ENCODE measurements at regions not wholly inside any gene's neighbourhood (a gene's known extent, or its start where the extent isn't known, plus 50 kb on each side); places are given as distances from the start of the nearest gene placed in this dataset.

- no peaks in the 10 kb centered on the region for H3K4me1 ChIP-seq (ENCODE audit: control insufficient read depth in 1 of 2, insufficient read depth in 2 of 2, low read length in 2 of 2)
- H3K36me3 ChIP-seq (ENCODE audit: control insufficient read depth in 1 of 2, insufficient read depth in 2 of 2, low read length in 2 of 2): no peaks in the 10 kb centered on the region
- no peak overlapping the region for H3K4me3 ChIP-seq (ENCODE audit: low read depth, low read length)
- no peak overlapping the region for H3K4ac ChIP-seq (ENCODE audit: low read depth, low read length)
- no peak overlapping the region for H3K23ac ChIP-seq (ENCODE audit: low read length)
- H4K91ac ChIP-seq (ENCODE audit: low read depth, low read length): no peak overlapping the region
- WGBS (ENCODE audit: extremely low coverage, insufficient coverage, insufficient read length): no CpG with 5 or more reads among the region's 1 CpG
- H4K12ac ChIP-seq (ENCODE audit: low read depth, low read length): no peak overlapping the region
- H2BK5ac ChIP-seq (ENCODE audit: low read depth, low read length, poor library complexity): no peak overlapping the region
- H3K79me1 ChIP-seq (ENCODE audit: low read length): no peaks in the 10 kb centered on the region
- H3K14ac ChIP-seq (ENCODE audit: low read length): no peak overlapping the region
- no peak overlapping the region for H3K27ac ChIP-seq (ENCODE audit: low read depth, low read length)
- no peak overlapping the region for H3K9ac ChIP-seq (ENCODE audit: low read length)
- no peak for DNase-seq
- no peak overlapping the region for H2BK120ac ChIP-seq (ENCODE audit: insufficient read depth, low read length, poor library complexity)
- no peak overlapping the region for H3K18ac ChIP-seq (ENCODE audit: low read length)
- no peak overlapping the region for H4K8ac ChIP-seq (ENCODE audit: low read depth, low read length)
- H3K9me3 ChIP-seq (ENCODE audit: insufficient read depth, low read depth, low read length): no peaks in the 10 kb centered on the region
- H2AK5ac ChIP-seq (ENCODE audit: low read length): no peak overlapping the region
- no peak overlapping the region for H2AFZ ChIP-seq (ENCODE audit: insufficient read depth, low read length, poor library complexity)
- H3K4me2 ChIP-seq (ENCODE audit: low read length): no peak overlapping the region
- no peak overlapping the region for H2BK12ac ChIP-seq (ENCODE audit: low read length)
- no peaks in the 10 kb centered on the region for H3K27me3 ChIP-seq (ENCODE audit: insufficient read depth, low read length)
- no peaks in the 10 kb centered on the region for H3K79me2 ChIP-seq (ENCODE audit: control insufficient read depth, insufficient read depth, low read length, poor library complexity)
These were observed 732.1 kb upstream of the RIOK2 start for GRCh38 chr5:97915106-97915505.

GRCh38 chr5:97918057-97918456, 735.0 kb upstream of the RIOK2 start:
- H2BK120ac ChIP-seq (ENCODE audit: insufficient read depth, low read length, poor library complexity): no peak overlapping the region
- no peak overlapping the region for H2BK5ac ChIP-seq (ENCODE audit: low read depth, low read length, poor library complexity)
- no peak overlapping the region for H3K4ac ChIP-seq (ENCODE audit: low read depth, low read length)
- H3K18ac ChIP-seq (ENCODE audit: low read length): no peak overlapping the region
- H3K9ac ChIP-seq (ENCODE audit: low read length): no peak overlapping the region
- H3K27ac ChIP-seq (ENCODE audit: low read depth, low read length): no peak overlapping the region
- H3K4me3 ChIP-seq (ENCODE audit: low read depth, low read length): no peak overlapping the region
- no CpG with 5 or more reads among the region's 1 CpG for WGBS (ENCODE audit: extremely low coverage, insufficient coverage, insufficient read length)
- no peak overlapping the region for H4K91ac ChIP-seq (ENCODE audit: low read depth, low read length)
- DNase-seq: no peak
- no peaks in the 10 kb centered on the region for H3K27me3 ChIP-seq (ENCODE audit: insufficient read depth, low read length)
- no peak overlapping the region for H4K8ac ChIP-seq (ENCODE audit: low read depth, low read length)
- H3K4me1 ChIP-seq (ENCODE audit: control insufficient read depth in 1 of 2, insufficient read depth in 2 of 2, low read length in 2 of 2): no peaks in the 10 kb centered on the region
- no peak overlapping the region for H2AFZ ChIP-seq (ENCODE audit: insufficient read depth, low read length, poor library complexity)
- no peak overlapping the region for H2BK12ac ChIP-seq (ENCODE audit: low read length)
- no peak overlapping the region for H2AK5ac ChIP-seq (ENCODE audit: low read length)
- no peaks in the 10 kb centered on the region for H3K36me3 ChIP-seq (ENCODE audit: control insufficient read depth in 1 of 2, insufficient read depth in 2 of 2, low read length in 2 of 2)
- no peak overlapping the region for H4K12ac ChIP-seq (ENCODE audit: low read depth, low read length)
- H3K4me2 ChIP-seq (ENCODE audit: low read length): no peak overlapping the region
- no peak overlapping the region for H3K14ac ChIP-seq (ENCODE audit: low read length)
- H3K79me1 ChIP-seq (ENCODE audit: low read length): no peaks in the 10 kb centered on the region
- H3K79me2 ChIP-seq (ENCODE audit: control insufficient read depth, insufficient read depth, low read length, poor library complexity): no peaks in the 10 kb centered on the region
- no peak overlapping the region for H3K23ac ChIP-seq (ENCODE audit: low read length)
- H3K9me3 ChIP-seq (ENCODE audit: insufficient read depth, low read depth, low read length): no peaks in the 10 kb centered on the region

- no peak overlapping the region for H4K91ac ChIP-seq (ENCODE audit: low read depth, low read length)
These were observed 735.6 kb upstream of the RIOK2 start for GRCh38 chr5:97918620-97919019.

GRCh38 chr5:97919719-97920118, 736.7 kb upstream of the RIOK2 start:
- H3K36me3 ChIP-seq (ENCODE audit: control insufficient read depth in 1 of 2, insufficient read depth in 2 of 2, low read length in 2 of 2): no peaks in the 10 kb centered on the region
- no peak overlapping the region for H4K12ac ChIP-seq (ENCODE audit: low read depth, low read length)
- no peak overlapping the region for H3K4me3 ChIP-seq (ENCODE audit: low read depth, low read length)
- no peaks in the 10 kb centered on the region for H3K79me1 ChIP-seq (ENCODE audit: low read length)
- H3K27me3 ChIP-seq (ENCODE audit: insufficient read depth, low read length): no peaks in the 10 kb centered on the region
- H2AFZ ChIP-seq (ENCODE audit: insufficient read depth, low read length, poor library complexity): no peak overlapping the region
- H2BK12ac ChIP-seq (ENCODE audit: low read length): no peak overlapping the region
- H3K9ac ChIP-seq (ENCODE audit: low read length): no peak overlapping the region
- no peak overlapping the region for H3K27ac ChIP-seq (ENCODE audit: low read depth, low read length)
- no peak overlapping the region for H4K91ac ChIP-seq (ENCODE audit: low read depth, low read length)
- H3K4ac ChIP-seq (ENCODE audit: low read depth, low read length): no peak overlapping the region
- no peaks in the 10 kb centered on the region for H3K79me2 ChIP-seq (ENCODE audit: control insufficient read depth, insufficient read depth, low read length, poor library complexity)
- H2BK5ac ChIP-seq (ENCODE audit: low read depth, low read length, poor library complexity): no peak overlapping the region
- WGBS (ENCODE audit: extremely low coverage, insufficient coverage, insufficient read length): no CpG with 5 or more reads among the region's 4 CpGs
- H3K4me2 ChIP-seq (ENCODE audit: low read length): no peak overlapping the region
- DNase-seq: no peak
- no peak overlapping the region for H2AK5ac ChIP-seq (ENCODE audit: low read length)
- no peak overlapping the region for H4K8ac ChIP-seq (ENCODE audit: low read depth, low read length)
- H3K23ac ChIP-seq (ENCODE audit: low read length): no peak overlapping the region
- no peak overlapping the region for H3K14ac ChIP-seq (ENCODE audit: low read length)
- no peaks in the 10 kb centered on the region for H3K4me1 ChIP-seq (ENCODE audit: control insufficient read depth in 1 of 2, insufficient read depth in 2 of 2, low read length in 2 of 2)
- H3K18ac ChIP-seq (ENCODE audit: low read length): no peak overlapping the region
- no peak overlapping the region for H2BK120ac ChIP-seq (ENCODE audit: insufficient read depth, low read length, poor library complexity)
- H3K9me3 ChIP-seq (ENCODE audit: insufficient read depth, low read depth, low read length): no peaks in the 10 kb centered on the region

More at GRCh38 chr5:97918620-97919019, 735.6 kb upstream of the RIOK2 start:
- Histone ChIP-seq H4K12ac (ENCODE audit: low read depth, low read length) (no peak overlapping the region), H3K4me3 (ENCODE audit: low read depth, low read length) (no peak overlapping the region), H4K8ac (ENCODE audit: low read depth, low read length) (no peak overlapping the region), H3K4me1 (ENCODE audit: control insufficient read depth in 1 of 2, insufficient read depth in 2 of 2, low read length in 2 of 2) (no peaks in the 10 kb centered on the region), H3K36me3 (ENCODE audit: control insufficient read depth in 1 of 2, insufficient read depth in 2 of 2, low read length in 2 of 2) (no peaks in the 10 kb centered on the region), H3K79me1 (ENCODE audit: low read length) (no peaks in the 10 kb centered on the region), H3K18ac (ENCODE audit: low read length) (no peak overlapping the region), H3K4ac (ENCODE audit: low read depth, low read length) (no peak overlapping the region), H3K14ac (ENCODE audit: low read length) (no peak overlapping the region), H3K9ac (ENCODE audit: low read length) (no peak overlapping the region), H3K27me3 (ENCODE audit: insufficient read depth, low read length) (no peaks in the 10 kb centered on the region), H2BK12ac (ENCODE audit: low read length) (no peak overlapping the region), H3K27ac (ENCODE audit: low read depth, low read length) (no peak overlapping the region), H3K4me2 (ENCODE audit: low read length) (no peak overlapping the region), H3K79me2 (ENCODE audit: control insufficient read depth, insufficient read depth, low read length, poor library complexity) (no peaks in the 10 kb centered on the region), H2BK120ac (ENCODE audit: insufficient read depth, low read length, poor library complexity) (no peak overlapping the region), H3K9me3 (ENCODE audit: insufficient read depth, low read depth, low read length) (no peaks in the 10 kb centered on the region), H3K23ac (ENCODE audit: low read length) (no peak overlapping the region), H2AK5ac (ENCODE audit: low read length) (no peak overlapping the region), H2AFZ (ENCODE audit: insufficient read depth, low read length, poor library complexity) (no peak overlapping the region), H2BK5ac (ENCODE audit: low read depth, low read length, poor library complexity) (no peak overlapping the region)
- no CpG with 5 or more reads among the region's 2 CpGs for WGBS (ENCODE audit: extremely low coverage, insufficient coverage, insufficient read length)
- DNase-seq: no peak
